ENCODE measurements at regions not wholly inside any gene's neighbourhood (a gene's known extent, or its start where the extent isn't known, plus 50 kb on each side); places are given as distances from the start of the nearest gene placed in this dataset.

- peak; percentile 41 to 86 for DNase-seq
Measured at GRCh38 chr1:182149411-182149965, 88.0 kb upstream of the ZNF648 start.

GRCh38 chr1:182147951-182148350 is 86.4 kb upstream of the ZNF648 start:
- DNase-seq = no peak

GRCh38 chr1:182147136-182147820 is 85.8 kb upstream of the ZNF648 start:
- peak; percentile 27 to 72 for DNase-seq

- DNase-seq = no peak
Measured at GRCh38 chr1:182146286-182146685, 84.8 kb upstream of the ZNF648 start.

- no peak for DNase-seq
Measured at GRCh38 chr1:182145441-182145840, 83.9 kb upstream of the ZNF648 start.

- no peak for DNase-seq
Measured at GRCh38 chr1:182144646-182145030, 83.1 kb upstream of the ZNF648 start.

GRCh38 chr1:182143825-182144645 is 82.5 kb upstream of the ZNF648 start:
- peak in 1 of 2 donors; percentile 60 for DNase-seq

- DNase-seq = peak; percentile 80 to 83
Measured at GRCh38 chr1:182143154-182143657, 81.7 kb upstream of the ZNF648 start.

- no peak for DNase-seq
Measured at GRCh38 chr1:182142621-182143020, 81.1 kb upstream of the ZNF648 start.

GRCh38 chr1:182141040-182141439 is 79.5 kb upstream of the ZNF648 start:
- DNase-seq = no peak

GRCh38 chr1:182139496-182139895 is 78.0 kb upstream of the ZNF648 start:
- DNase-seq = no peak

- no peak for DNase-seq
Measured at GRCh38 chr1:182137546-182137945, 76.0 kb upstream of the ZNF648 start.

- DNase-seq = no peak
Measured at GRCh38 chr1:182135946-182136345, 74.4 kb upstream of the ZNF648 start.

GRCh38 chr1:182134257-182134656 is 72.7 kb upstream of the ZNF648 start:
- DNase-seq = no peak

GRCh38 chr1:182133181-182133580 is 71.7 kb upstream of the ZNF648 start:
- DNase-seq = no peak

GRCh38 chr1:182129398-182129797 is 67.9 kb upstream of the ZNF648 start:
- no peak for DNase-seq

- DNase-seq = no peak
Measured at GRCh38 chr1:182128502-182128901, 67.0 kb upstream of the ZNF648 start.

GRCh38 chr1:182127656-182128055 is 66.1 kb upstream of the ZNF648 start:
- DNase-seq = no peak

GRCh38 chr1:182126272-182126800 is 64.8 kb upstream of the ZNF648 start:
- no peak for DNase-seq

- DNase-seq = no peak
Measured at GRCh38 chr1:182122913-182123260, 61.4 kb upstream of the ZNF648 start.

GRCh38 chr1:182122256-182122912 is 60.9 kb upstream of the ZNF648 start:
- no peak for DNase-seq

GRCh38 chr1:182121787-182122186 is 60.3 kb upstream of the ZNF648 start:
- DNase-seq = no peak

Measured in CD4-positive, alpha-beta T cell treated with Interleukin-4 for 1 hour (primary cell).